ENCODE measurements at regions not wholly inside any gene's neighbourhood (a gene's known extent, or its start where the extent isn't known, plus 50 kb on each side); places are given as distances from the start of the nearest gene placed in this dataset.
"Not testable (repeated sequence)": the region's sequence is repeated elsewhere in the genome, so short reads cannot be mapped to it uniquely, and the experiment has no call there.

DNA sequence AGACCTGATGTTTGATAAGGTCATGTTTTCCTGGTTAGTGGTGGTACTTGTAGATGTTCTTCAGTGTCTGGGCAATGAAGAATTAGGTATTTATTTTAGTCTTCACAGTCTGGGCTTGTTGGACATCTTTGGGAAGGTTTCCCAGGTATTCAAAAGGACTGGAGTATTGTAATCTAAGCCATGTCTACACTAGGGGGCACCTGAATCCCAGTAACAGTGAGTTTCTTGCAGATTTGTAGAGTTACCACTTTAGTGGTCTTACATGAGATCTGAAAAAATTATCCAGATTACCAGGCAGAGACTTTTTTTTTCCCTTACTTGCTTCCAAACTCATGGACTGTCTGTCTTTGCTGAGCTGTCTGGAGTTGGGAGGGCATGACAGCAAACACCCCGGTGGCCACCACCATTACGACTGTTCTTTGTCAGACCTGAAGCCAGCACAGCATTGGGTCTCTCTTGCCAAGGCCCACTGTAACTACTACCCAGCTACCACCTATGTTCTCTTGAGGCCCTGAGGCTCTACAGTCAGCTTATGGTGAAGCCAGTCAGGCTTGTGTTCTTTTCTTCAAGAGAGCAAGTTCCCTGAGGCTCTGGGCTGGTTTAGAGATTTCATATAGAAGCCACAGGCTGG is 820.7 kb upstream of the FBXO33 start:
- DNase-seq (ENCODE audit: low read depth), result no peak

- no peak for DNase-seq (ENCODE audit: low read depth)
These were observed 816.4 kb upstream of the FBXO33 start for GRCh38 chr14:40248671-40249070.

GRCh38 chr14:40240245-40240859 is 808.1 kb upstream of the FBXO33 start:
- no peak for DNase-seq (ENCODE audit: low read depth)

GRCh38 chr14:40232302-40232701 is 800.1 kb upstream of the FBXO33 start:
- DNase-seq (ENCODE audit: low read depth), result no peak

DNA sequence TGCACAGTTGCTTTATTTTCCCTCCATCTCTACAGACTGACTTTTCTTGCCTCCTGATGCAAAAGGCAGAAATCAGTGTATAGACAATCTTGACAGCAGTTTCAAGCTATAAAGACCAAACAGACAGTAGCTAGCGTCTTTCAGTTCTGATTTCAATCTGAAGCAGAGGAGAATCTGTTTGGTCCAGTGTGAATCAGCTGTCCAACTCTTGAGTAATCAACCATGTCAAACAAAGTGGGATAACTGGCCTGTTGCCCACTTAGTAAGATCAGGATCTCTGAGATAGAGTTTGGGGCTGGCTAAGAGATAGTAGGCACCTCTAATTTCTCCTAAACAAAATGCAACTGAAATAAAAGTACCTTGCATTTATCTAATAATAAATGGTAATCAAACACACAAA is 797.4 kb upstream of the FBXO33 start:
- no peak for DNase-seq (ENCODE audit: low read depth)

DNA sequence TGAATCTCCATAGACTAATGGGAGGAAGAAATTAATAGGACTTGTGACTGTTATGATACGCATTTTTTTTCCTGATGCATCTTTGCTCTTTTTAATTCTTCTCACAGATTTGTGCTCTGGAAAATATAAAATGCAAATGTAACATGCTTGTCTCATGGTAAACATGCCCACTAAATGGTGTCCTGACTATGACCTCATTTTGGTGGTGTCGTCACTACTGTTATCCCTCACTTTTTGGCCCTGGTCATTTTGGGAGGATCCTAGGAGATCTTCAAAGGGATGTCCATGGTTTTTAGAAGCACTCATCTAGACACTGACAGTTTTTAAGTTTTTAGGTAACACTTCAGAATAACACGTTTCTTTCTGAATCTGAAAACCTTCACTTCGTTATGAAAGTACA is 790.8 kb upstream of the FBXO33 start:
- no peak for DNase-seq (ENCODE audit: low read depth)

- DNase-seq (ENCODE audit: low read depth), result no peak
These were observed 789.2 kb upstream of the FBXO33 start for GRCh38 chr14:40221428-40221827.

DNA sequence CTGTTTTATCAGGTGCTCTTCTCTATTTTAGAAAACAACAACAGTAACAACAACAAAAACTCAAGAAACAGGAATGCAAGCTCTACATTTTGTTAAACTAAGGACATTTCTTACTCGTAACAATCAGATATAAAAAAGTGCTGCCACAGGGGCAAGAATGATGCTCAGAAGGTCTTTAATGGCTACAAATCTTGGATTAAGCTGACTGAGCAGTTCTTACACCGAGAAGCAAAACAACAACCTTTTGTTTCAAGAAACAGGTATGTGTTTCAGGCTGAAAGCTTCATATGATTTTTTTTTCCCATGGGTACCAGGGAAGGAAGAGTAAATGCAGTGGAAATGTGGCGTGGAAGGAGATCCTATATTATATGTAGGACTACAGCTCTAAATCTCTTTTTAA is 786.8 kb upstream of the FBXO33 start:
- no peak for DNase-seq (ENCODE audit: low read depth)

DNA sequence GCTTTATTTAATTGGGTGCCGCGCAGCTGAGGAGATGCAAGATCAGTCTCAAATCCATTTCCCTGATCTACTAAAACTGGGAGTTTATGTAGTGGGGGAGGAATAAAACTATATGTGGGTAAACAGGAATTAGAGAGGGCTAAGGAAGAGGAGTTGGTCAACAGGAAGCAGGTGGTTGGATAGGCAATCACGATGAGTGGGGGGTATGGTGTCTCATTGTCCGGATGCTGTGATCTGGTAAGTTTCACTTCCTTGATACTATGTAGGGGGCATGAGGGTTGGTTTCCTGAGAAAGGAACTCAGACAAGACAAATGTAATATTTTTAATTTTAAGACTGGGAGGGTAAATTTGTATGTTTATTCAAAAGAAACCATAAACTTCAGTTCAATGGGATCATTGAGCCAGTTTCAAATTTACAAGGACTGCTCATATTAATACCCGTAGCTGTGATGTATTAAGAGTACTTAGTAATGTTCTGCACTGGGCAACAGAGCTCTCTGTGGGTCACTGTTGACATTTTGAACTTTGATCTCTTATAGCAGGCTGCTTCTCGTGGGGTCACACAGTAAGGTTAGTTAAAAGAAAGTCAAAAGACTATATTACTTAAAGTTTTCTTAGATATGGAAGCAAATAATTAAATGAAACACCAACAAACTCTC is 786.2 kb upstream of the FBXO33 start:
- DNase-seq (ENCODE audit: low read depth), result no peak

DNA sequence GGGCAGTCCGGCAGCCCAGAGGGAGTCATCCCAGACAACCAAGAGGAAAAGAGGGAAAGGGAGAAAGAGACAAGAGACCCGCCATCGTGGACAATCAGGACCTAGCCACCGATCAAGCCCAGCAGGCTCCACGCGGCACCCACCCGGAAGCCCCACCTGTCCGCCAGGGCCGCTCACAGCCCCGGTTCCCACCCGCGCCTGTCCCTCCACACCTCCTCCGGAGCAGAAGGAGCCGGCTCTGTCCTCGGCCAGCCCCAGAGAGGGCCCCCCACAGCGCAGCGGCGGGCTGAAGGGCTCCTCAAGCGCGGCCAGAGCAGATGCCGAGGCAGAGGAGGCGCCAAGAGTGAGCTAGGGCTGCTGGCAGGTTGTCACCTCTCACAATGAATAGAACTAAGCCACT is 784.7 kb upstream of the FBXO33 start:
- no peak for DNase-seq (ENCODE audit: low read depth)

GRCh38 chr14:40216408-40216807 is 784.2 kb upstream of the FBXO33 start:
- DNase-seq (ENCODE audit: low read depth), result not testable (repeated sequence)

GRCh38 chr14:40213701-40214100 is 781.5 kb upstream of the FBXO33 start:
- no peak for DNase-seq (ENCODE audit: low read depth)

GRCh38 chr14:40204441-40205175 is 772.4 kb upstream of the FBXO33 start:
- no peak for DNase-seq (ENCODE audit: low read depth)

- no peak for DNase-seq (ENCODE audit: low read depth)
These were observed 766.9 kb upstream of the FBXO33 start for GRCh38 chr14:40199101-40199500.

DNA sequence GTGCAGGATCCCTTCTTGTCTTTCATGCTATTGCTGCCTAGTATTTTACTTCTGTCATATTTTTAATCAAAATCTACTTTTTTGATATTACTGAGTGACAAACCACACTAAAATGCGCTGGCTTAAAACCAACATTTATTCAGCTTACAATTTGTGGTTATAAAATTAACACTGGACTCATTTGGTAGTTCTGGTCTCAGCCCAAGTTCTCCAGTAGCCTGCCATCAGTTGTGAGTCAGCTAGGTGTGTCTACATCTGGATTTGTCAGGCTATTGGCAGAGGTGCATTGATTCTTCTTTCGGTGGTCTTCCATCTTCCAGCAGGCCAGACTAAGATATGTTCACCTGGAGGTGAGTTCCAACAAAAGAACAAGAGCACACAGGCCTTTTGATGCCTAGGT is 765.1 kb upstream of the FBXO33 start:
- no peak for DNase-seq (ENCODE audit: low read depth)

GRCh38 chr14:40188006-40188405 is 755.8 kb upstream of the FBXO33 start:
- no peak for DNase-seq (ENCODE audit: low read depth)

DNA sequence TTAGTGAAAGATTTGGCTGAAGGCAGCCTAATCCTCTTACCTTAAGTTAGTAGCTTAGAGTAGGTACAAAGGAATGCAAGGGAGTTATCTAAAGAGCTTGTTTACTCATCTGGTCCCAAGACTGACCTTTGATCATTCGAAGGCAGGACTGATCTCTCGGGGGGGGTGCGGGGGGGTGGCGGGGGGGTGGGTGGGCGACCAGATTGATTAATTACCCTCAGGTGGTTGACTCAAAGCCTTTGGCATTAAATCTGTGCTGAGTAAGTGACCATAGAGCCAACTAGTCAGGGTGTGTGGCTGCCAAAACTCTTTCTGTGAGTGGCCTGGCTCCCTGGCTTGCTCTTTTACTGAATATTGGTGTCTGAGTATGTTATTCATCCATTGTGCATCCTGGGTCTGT is 731.9 kb upstream of the FBXO33 start:
- no peak for DNase-seq (ENCODE audit: low read depth)

DNA sequence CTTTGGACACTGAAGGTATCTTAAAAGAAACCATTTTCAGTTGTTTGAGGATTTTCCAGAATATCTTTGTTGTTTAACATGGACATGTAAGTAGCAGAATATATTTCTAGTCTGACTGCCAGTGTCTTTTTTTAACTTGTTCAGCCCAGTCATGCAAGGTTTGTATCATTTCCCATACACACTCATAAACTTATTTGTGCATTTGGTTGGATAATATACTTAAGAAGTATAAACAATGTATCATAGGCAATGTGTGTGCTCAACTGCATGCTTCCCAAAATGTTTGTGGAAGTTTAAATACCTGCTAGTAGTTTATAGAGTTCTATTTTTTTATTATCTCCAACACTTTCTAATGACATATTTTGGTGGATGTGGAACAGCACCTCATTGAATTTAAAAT is 707.4 kb upstream of the FBXO33 start:
- DNase-seq (ENCODE audit: low read depth), result no peak

DNA sequence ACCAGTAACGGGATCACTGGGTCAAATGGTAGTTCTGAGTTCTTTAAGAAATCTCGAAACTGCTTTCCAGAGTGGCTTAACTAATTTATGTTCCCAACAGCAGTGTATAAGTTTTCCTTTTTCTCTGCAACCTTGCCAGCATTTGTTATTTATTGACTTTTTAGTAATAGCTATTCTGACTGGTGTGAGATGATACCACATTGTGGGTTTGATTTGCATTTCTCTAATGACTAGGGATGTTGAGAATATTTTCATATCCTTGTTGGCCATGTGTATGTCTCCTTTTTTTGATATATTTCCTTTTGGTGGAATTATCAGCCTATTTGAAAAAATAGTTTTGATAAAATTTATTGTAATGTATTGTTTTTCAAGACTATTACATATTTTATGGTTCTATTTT is 701.2 kb upstream of the FBXO33 start:
- DNase-seq (ENCODE audit: low read depth), result no peak

DNA sequence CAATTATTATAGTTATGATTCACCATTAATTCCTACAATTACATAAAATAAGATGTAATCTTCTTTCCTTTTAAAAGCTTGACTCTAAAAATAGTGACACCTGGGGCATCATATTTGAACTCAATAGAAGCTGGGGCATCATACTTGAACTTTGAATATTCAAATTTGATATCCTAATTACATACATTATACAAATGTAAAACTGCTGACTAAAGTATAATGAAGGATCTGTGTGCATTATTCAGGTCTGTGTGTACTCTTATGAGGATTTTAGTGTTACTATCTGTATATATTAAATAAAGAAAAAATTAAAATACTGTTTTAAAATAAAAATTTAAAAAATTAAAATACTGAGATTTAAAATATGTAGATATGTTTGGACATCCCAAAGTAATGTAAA is 696.9 kb upstream of the FBXO33 start:
- DNase-seq (ENCODE audit: low read depth), result no peak

DNA sequence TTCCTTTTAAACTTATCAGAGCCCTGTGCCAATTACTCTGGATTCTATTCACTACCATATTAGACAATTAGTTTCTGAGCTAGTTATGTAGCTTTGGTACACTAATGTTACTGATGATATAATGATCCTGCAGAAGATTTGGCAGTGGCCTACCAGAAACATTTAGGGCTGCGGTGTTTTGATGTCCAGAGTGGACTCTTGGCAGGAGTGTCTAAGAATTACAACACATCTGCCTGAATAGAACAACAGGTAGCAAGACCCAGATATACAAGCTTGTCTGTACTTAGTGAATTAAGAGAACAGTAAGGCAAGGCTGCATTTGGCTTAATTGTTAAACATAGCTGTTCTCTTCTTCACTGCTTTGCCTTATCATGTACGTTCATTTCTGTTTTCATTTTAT is 691.6 kb upstream of the FBXO33 start:
- DNase-seq (ENCODE audit: low read depth), result no peak

DNA sequence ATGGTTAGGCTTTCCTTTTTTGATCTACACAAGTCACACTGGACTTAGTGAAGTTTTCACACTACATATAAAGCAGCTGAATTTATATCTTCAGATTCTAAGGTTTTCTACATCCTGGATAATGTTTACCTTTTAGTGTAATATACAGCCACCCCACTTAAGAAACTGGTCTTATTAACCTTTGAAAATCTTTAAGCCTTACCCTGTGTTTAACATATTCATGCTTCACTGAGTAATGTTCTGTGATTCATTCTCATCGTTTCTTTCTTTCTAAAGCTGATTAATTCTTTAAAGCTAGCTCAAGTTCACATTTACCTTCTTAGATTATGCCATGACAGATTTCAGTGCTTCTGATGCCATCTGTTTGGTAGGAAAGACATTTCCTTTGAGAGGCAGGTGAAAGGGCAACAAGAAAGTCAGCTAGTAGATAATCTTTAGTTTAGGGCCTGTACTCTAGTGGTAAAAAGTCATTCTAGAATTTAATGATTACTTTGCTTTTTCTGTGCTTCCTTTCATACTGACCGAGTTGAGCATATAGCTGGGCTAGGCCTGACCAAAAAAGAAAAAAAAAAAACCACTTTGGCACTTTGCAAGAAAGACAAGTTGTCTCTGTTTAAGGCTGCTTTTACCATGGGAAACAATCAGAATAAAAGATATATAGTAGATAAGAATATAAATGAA is 690.9 kb upstream of the FBXO33 start:
- no peak for DNase-seq (ENCODE audit: low read depth)

- DNase-seq (ENCODE audit: low read depth), result no peak
These were observed 687.5 kb upstream of the FBXO33 start for GRCh38 chr14:40119765-40120164.
